Loucy (cell line): ENCODE measurements at regions not wholly inside any gene's neighbourhood (a gene's known extent, or its start where the extent isn't known, plus 50 kb on each side); places are given as distances from the start of the nearest gene placed in this dataset.

ENCODE experiments used
- H2AFZ ChIP-seq: fragments of 200-600 bp; sonication (generic); 2 replicates; pipeline ENCODE4 v1.6.0; 2016; ENCODE audit warnings: antibody characterized with exemption, mild to moderate bottlenecking, low read length, moderate library complexity
- H3F3A ChIP-seq: fragments of 200-600 bp; 2 replicates; pipeline ENCODE4 v1.6.0; 2016; ENCODE audit warnings: antibody characterized with exemption, low read depth, mild to moderate bottlenecking
- H3K27me3 ChIP-seq: fragments of 200-600 bp; sonication (generic); 2 replicates; pipeline ENCODE4 v1.6.1; 2014; ENCODE audit warnings: low read length, mild to moderate bottlenecking; ENCODE audit not compliant: insufficient read depth, poor library complexity, severe bottlenecking
- H3K36me3 ChIP-seq: fragments of 200-600 bp; sonication (generic); 2 replicates; pipeline ENCODE4 v1.6.1; 2016; ENCODE audit warnings: low read length; ENCODE audit not compliant: insufficient read depth
- H3K4me1 ChIP-seq: fragments of 200-600 bp; sonication (generic); 2 replicates; pipeline ENCODE4 v1.5.1; 2014; ENCODE audit warnings: low read length, mild to moderate bottlenecking; ENCODE audit not compliant: insufficient read depth, poor library complexity, severe bottlenecking
- H3K4me2 ChIP-seq: fragments of 200-600 bp; sonication (generic); 2 replicates; pipeline ENCODE4 v1.6.0; 2014; ENCODE audit warnings: antibody characterized with exemption, low read length, low read depth, mild to moderate bottlenecking; ENCODE audit not compliant: poor library complexity, severe bottlenecking
- H3K4me3 ChIP-seq: fragments of 200-600 bp; sonication (generic); 2 replicates; pipeline ENCODE4 v1.5.1; 2014; ENCODE audit warnings: low read length, mild to moderate bottlenecking, mixed read lengths; ENCODE audit not compliant: poor library complexity, severe bottlenecking
- H3K79me2 ChIP-seq: fragments of 200-600 bp; sonication (generic); 2 replicates; pipeline ENCODE4 v1.6.1; 2014; ENCODE audit warnings: low read length; ENCODE audit not compliant: insufficient read depth
- H3K9ac ChIP-seq: fragments of 200-600 bp; sonication (generic); 2 replicates; pipeline ENCODE4 v1.6.0; 2014; ENCODE audit warnings: mild to moderate bottlenecking, low read depth, low read length, moderate library complexity; ENCODE audit not compliant: poor library complexity, severe bottlenecking
- H3K9me2 ChIP-seq: fragments of 200-600 bp; sonication (generic); replicated peaks from 2 replicates; pipeline ENCODE4 v1.6.1; 2016; ENCODE audit warnings: low read depth, low read length, mixed read lengths
- H3K9me3 ChIP-seq: fragments of 200-600 bp; sonication (generic); 2 replicates; pipeline ENCODE4 v1.6.1; 2014; ENCODE audit warnings: mild to moderate bottlenecking, antibody characterized with exemption, low read length, low read depth; ENCODE audit not compliant: insufficient read depth
- H4K20me1 ChIP-seq: fragments of 200-600 bp; sonication (generic); 2 replicates; pipeline ENCODE4 v1.6.0; 2014; ENCODE audit warnings: antibody characterized with exemption, low read length, mild to moderate bottlenecking; ENCODE audit not compliant: insufficient read depth, poor library complexity, severe bottlenecking
- EZH2phosphoT487 ChIP-seq: fragments of 200-600 bp; IDR thresholded peaks from 2 replicates; pipeline ENCODE4 v1.6.1; 2018; ENCODE audit warnings: antibody characterized with exemption, mild to moderate bottlenecking, moderate library complexity, borderline replicate concordance
- TF ChIP-seq, protein P1 (sequence below): fragments of 200-600 bp; sonication (generic); conservative IDR thresholded peaks from 2 replicates; pipeline ENCODE4 v1.5.1; 2014; ENCODE audit warnings: mild to moderate bottlenecking, antibody characterized with exemption, low read length

DNA sequence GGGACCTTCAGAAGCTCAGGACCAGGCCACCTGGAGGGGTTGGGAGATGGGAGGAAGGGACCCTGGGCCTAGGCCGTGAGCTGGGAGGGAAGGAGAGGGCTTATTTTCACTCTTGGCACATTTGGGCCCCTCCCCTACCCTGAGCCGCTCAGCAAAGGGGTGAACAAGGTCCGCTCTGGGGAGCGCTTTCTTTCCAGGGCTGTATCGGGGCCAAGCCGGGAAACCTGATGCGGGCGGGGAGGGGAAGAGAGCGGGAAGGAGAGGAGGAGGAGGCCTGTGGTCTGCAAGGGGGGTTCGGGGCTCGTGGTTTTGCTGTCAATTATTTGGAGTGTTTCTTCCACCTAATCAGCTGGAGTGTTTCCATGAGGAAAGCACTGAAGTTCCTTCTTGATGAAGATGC, 62.7 kb upstream of the RXRA start:
- no peak overlapping the region for H3K9ac ChIP-seq
- no peak overlapping the region for H3K4me3 ChIP-seq
- no peaks in the 10 kb centered on the region for H3K9me3 ChIP-seq
- no peaks in the 10 kb centered on the region for H3F3A ChIP-seq
- TF ChIP-seq EZH2phosphoT487: no peak
- TF ChIP-seq, protein P1, sequence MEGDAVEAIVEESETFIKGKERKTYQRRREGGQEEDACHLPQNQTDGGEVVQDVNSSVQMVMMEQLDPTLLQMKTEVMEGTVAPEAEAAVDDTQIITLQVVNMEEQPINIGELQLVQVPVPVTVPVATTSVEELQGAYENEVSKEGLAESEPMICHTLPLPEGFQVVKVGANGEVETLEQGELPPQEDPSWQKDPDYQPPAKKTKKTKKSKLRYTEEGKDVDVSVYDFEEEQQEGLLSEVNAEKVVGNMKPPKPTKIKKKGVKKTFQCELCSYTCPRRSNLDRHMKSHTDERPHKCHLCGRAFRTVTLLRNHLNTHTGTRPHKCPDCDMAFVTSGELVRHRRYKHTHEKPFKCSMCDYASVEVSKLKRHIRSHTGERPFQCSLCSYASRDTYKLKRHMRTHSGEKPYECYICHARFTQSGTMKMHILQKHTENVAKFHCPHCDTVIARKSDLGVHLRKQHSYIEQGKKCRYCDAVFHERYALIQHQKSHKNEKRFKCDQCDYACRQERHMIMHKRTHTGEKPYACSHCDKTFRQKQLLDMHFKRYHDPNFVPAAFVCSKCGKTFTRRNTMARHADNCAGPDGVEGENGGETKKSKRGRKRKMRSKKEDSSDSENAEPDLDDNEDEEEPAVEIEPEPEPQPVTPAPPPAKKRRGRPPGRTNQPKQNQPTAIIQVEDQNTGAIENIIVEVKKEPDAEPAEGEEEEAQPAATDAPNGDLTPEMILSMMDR: no peak
- no peaks in the 10 kb centered on the region for H3K79me2 ChIP-seq
- peaks cover 7% of the 10 kb centered on the region for H3K4me1 ChIP-seq
- no peaks in the 10 kb centered on the region for H3K36me3 ChIP-seq
- no peaks in the 10 kb centered on the region for H3K9me2 ChIP-seq
- H3K4me2 ChIP-seq: no peak overlapping the region
- no peaks in the 10 kb centered on the region for H3K27me3 ChIP-seq
- H4K20me1 ChIP-seq: no peaks in the 10 kb centered on the region
- no peak overlapping the region for H2AFZ ChIP-seq

DNA sequence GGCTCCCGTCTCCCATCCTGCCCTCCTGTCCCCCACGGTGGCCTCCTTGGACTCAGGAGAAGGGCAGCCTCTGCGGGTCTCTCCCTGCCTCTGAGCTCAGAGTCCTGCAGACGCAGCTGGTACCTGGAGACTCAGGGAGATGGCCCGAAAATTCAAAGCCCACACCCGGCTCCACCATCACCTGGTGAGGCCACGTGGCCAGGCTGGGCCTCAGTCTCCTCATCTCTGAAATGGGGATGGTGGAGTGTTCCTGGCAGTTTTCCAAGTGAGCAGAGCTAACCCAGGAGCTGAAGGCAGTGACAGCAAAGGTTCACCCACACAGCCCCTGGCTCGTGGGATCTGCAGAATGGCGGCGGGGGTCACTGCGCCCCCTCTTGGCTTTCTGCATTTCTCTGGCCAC, 62.1 kb upstream of the RXRA start:
- no peaks in the 10 kb centered on the region for H3F3A ChIP-seq
- H3K9ac ChIP-seq: no peak overlapping the region
- TF ChIP-seq, protein P1: no peak
- TF ChIP-seq EZH2phosphoT487: no peak
- H3K4me1 ChIP-seq: peaks cover 7% of the 10 kb centered on the region
- no peak overlapping the region for H3K4me3 ChIP-seq
- no peaks in the 10 kb centered on the region for H3K9me3 ChIP-seq
- H3K4me2 ChIP-seq: no peak overlapping the region
- no peaks in the 10 kb centered on the region for H3K27me3 ChIP-seq
- no peak overlapping the region for H2AFZ ChIP-seq
- H3K9me2 ChIP-seq: no peaks in the 10 kb centered on the region
- H3K79me2 ChIP-seq: no peaks in the 10 kb centered on the region
- no peaks in the 10 kb centered on the region for H4K20me1 ChIP-seq
- H3K36me3 ChIP-seq: no peaks in the 10 kb centered on the region

DNA sequence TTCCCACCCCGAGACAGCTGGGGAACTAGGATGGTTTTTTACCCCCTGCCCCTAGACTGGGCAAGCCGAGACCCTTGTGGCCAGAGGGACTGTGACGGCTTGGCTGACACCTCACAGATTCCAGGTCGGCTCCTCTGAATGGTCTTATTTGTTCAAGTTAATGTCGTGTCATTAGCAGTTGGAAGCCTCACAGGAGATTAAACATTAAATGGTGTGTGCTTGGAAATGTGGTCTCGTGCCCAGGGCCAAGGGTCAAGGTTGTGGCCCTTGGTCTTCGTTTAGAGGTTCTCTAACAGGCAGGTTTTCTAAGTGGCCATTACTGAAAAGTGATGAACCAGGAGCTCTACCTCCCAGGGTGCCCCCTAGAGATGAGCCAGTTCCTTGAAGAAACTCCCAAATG, 61.2 kb upstream of the RXRA start:
- Histone ChIP-seq H3K4me3 (no peak overlapping the region), H3K9me3 (no peaks in the 10 kb centered on the region), H3F3A (no peaks in the 10 kb centered on the region), H2AFZ (no peak overlapping the region), H3K27me3 (no peaks in the 10 kb centered on the region), H4K20me1 (no peaks in the 10 kb centered on the region), H3K36me3 (no peaks in the 10 kb centered on the region), H3K4me1 (peaks cover 7% of the 10 kb centered on the region), H3K9ac (no peak overlapping the region), H3K79me2 (no peaks in the 10 kb centered on the region), H3K4me2 (no peak overlapping the region), H3K9me2 (no peaks in the 10 kb centered on the region)
- TF ChIP-seq, protein P1: no peak
- TF ChIP-seq EZH2phosphoT487: no peak
